Naive thymus-derived CD8-positive, alpha-beta T cell (primary cell): ENCODE measurements at regions not wholly inside any gene's neighbourhood (a gene's known extent, or its start where the extent isn't known, plus 50 kb on each side); places are given as distances from the start of the nearest gene placed in this dataset.
A peak's percentile ranks its signal among the peaks of the same experiment; 100 is the strongest.
"Not testable (repeated sequence)": the region's sequence is repeated elsewhere in the genome, so short reads cannot be mapped to it uniquely, and the experiment has no call there.

Source experiments
- ATAC-seq, 2 donors: fragments of 150-1000 bp; cut with Tn5 transposase in 1 of 2; sonication (Bioruptor Pico), chemical (Tn5 transposase) in 1 of 2; 1 replicate in 1 of 2; 2 replicates in 1 of 2; pipeline ENCODE4 v1.10.0; 2021; ENCODE audit warnings: mild to moderate bottlenecking in 2 of 2, moderate library complexity in 2 of 2
- POLR2A ChIA-PET: fragments of 350-600 bp; sonication (Branson Sonifier 250); formaldehyde crosslinking; loops from one replicate; lab custom pipeline; 2021; ENCODE audit warnings: antibody characterized with exemption; lab: Charles Lee
- DNase-seq, 10 donors: peaks; one replicate each; pipeline versions ENCODE4 v3.0.0 to v3.0.0-alpha.2; 2020 to 2022
- H3K27ac Mint-ChIP-seq, 10 donors: one replicate each; pipeline ENCODE4 v1.8.0; 2020 to 2022; ENCODE audit warnings: mild to moderate bottlenecking in 10 of 10, mixed read lengths in 10 of 10, moderate library complexity in 4 of 10, inconsistent platforms in 1 of 10
- H3K27me3 Mint-ChIP-seq, 5 donors: one replicate each; pipeline ENCODE4 v1.8.0; 2021 to 2022; ENCODE audit warnings: mixed read lengths in 5 of 5
- H3K36me3 Mint-ChIP-seq, 3 donors: one replicate each; pipeline ENCODE4 v1.8.0; 2020 to 2022; ENCODE audit warnings: mixed read lengths in 3 of 3, mild to moderate bottlenecking in 2 of 3, inconsistent platforms in 1 of 3
- H3K4me1 Mint-ChIP-seq, 4 donors: one replicate each; pipeline ENCODE4 v1.8.0; 2021 to 2022; ENCODE audit warnings: mixed read lengths in 4 of 4
- H3K4me3 Mint-ChIP-seq, 10 donors: one replicate each; pipeline ENCODE4 v1.8.0; 2020 to 2022; ENCODE audit warnings: mild to moderate bottlenecking in 10 of 10, mixed read lengths in 10 of 10, moderate library complexity in 6 of 10, inconsistent platforms in 1 of 10
- H3K9me3 Mint-ChIP-seq, 9 donors: one replicate each; pipeline ENCODE4 v1.8.0; 2020 to 2022; ENCODE audit warnings: mixed read lengths in 9 of 9, mild to moderate bottlenecking in 3 of 9, inconsistent platforms in 1 of 9, moderate library complexity in 1 of 9

DNA sequence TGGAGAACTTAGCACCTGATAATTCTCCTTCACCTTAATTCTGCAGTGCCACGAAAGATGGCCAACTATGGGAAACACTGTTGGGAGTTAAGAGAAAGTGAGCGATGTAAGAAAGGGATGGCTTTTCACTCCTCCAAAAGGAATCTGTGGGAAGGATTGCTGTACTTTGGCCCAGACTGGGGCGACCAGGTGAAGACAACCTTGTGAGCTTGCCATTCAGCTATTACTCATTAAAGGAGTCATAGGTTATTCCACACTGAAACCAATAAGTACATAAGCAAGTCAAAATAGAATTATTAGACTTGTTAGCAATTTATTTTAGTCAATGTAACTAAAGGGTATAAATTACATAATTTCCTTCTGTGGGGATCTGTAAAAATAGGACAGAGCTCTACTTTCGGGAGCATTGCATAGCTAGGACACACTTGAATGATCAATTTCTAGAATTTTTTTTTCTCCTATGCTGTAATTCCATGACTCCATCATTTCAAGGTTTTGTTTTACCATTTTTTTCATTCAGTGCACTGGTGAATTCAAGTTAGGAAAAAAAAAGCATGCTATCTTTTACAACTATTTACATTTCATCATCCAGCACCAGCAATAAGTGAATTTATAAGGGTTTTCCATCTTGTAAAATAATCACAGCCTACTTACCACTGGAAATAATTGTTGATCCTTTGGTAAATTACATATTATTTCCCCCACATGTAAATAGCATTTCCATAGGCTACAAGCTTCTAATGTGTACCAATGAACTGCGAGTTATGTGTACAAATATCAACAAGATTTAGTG lies 231.7 kb downstream of the SIM1 start:
- ATAC-seq (no peak), DNase-seq (no peak)
- Mint-ChIP-seq H3K9me3 (no peaks in the 10 kb centered on the region), H3K4me3 (no peak overlapping the region), H3K27me3 (peaks cover 11 to 21% (median 17%) of the 10 kb centered on the region in 5 donors), H3K4me1 (peaks cover 0 to 12% (median 7%) of the 10 kb centered on the region in 4 donors), H3K36me3 (no peaks in the 10 kb centered on the region), H3K27ac (no peak overlapping the region)
- POLR2A ChIA-PET, result no interaction called here

DNA sequence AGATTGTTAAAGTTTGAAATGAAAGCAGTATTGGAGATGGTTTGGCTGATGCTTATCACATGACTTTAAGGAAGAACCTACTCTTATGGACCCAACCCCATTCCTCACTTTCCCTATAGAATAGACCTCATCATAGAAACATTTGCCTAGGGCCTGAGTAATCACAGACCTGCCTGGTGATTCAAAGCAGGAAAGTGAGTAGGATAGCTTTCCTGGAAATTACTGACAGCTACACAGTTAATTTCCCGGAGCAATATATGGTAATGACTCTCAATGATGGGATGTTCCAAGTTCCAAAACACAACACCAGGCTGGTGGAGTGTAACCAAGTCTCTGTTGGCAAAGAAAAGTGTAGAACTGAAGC lies 233.8 kb downstream of the SIM1 start:
- no peak for ATAC-seq
- Mint-ChIP-seq H3K27ac (no peak overlapping the region), H3K9me3 (no peaks in the 10 kb centered on the region), H3K4me3 (no peak overlapping the region), H3K36me3 (no peaks in the 10 kb centered on the region), H3K4me1 (peaks cover 0 to 12% (median 8%) of the 10 kb centered on the region in 4 donors), H3K27me3 (peaks cover 11 to 21% (median 18%) of the 10 kb centered on the region in 5 donors)
- POLR2A ChIA-PET, result no interaction called here
- DNase-seq, result no peak

- Mint-ChIP-seq H3K9me3 (no peaks in the 10 kb centered on the region), H3K4me1 (peaks cover 0 to 12% (median 8%) of the 10 kb centered on the region in 4 donors), H3K27me3 (peaks cover 11 to 21% (median 18%) of the 10 kb centered on the region in 5 donors), H3K4me3 (peak overlapping the region in 1 of 10 donors; percentile 3), H3K27ac (no peak overlapping the region), H3K36me3 (no peaks in the 10 kb centered on the region)
- POLR2A ChIA-PET, result no interaction called here
- no peak for ATAC-seq
- no peak for DNase-seq
These were observed 234.4 kb downstream of the SIM1 start for GRCh38 chr6:100230115-100230952.

DNA sequence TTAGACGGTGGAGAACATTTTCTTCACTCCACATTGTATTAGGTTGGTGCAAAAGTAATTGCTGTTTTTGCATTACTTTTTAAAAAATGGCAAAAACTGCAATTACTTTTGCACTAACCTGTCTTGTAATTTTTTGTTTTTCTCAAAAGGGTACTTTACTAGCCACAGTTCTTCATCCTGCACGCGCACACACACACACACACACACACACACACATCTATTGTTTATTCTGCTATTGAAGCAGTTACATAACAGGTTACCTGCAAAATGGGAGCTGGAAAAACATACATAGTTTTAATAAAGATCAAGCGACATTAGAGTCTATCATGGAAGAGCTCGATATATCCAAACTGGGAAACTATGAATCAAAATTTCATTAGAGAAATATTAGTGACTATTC lies 235.2 kb downstream of the SIM1 start:
- H3K4me3 Mint-ChIP-seq, result peak overlapping the region in 5 of 10 donors; percentile 30 to 74 (median 47)

GRCh38 chr6:100228834-100229441 lies 234.9 kb upstream of the MCHR2 start:
- Mint-ChIP-seq H3K9me3 (peaks cover 0 to 2% (median 0%) of the 10 kb centered on the region in 9 donors), H3K36me3 (no peaks in the 10 kb centered on the region), H3K4me1 (peaks cover 0 to 12% (median 8%) of the 10 kb centered on the region in 4 donors), H3K27ac (peak overlapping the region in 2 of 10 donors; percentile 31 to 32), H3K27me3 (peaks cover 13 to 21% (median 18%) of the 10 kb centered on the region in 5 donors), H3K4me3 (peak overlapping the region in 9 of 10 donors; percentile 28 to 84 (median 52))
- DNase-seq, result peak in 3 of 10 donors; percentile 1 to 13 (median 13)
- POLR2A ChIA-PET, result no interaction called here
- peak in 1 of 2 donors; percentile 35 for ATAC-seq

More for the DNA sequence above, 235.2 kb downstream of the SIM1 start:
- POLR2A ChIA-PET, result no interaction called here
- H3K9me3 Mint-ChIP-seq, result peaks cover 0 to under 1% (median 0%) of the 10 kb centered on the region in 9 donors
- H3K27ac Mint-ChIP-seq, result no peak overlapping the region
- DNase-seq (no peak), ATAC-seq (no peak)
- peaks cover 0 to 12% (median 8%) of the 10 kb centered on the region in 4 donors for H3K4me1 Mint-ChIP-seq
- H3K27me3 Mint-ChIP-seq, result peaks cover 12 to 21% (median 17%) of the 10 kb centered on the region in 5 donors
- no peaks in the 10 kb centered on the region for H3K36me3 Mint-ChIP-seq

GRCh38 chr6:100228437-100228833 lies 234.4 kb upstream of the MCHR2 start:
- Mint-ChIP-seq H3K36me3 (no peaks in the 10 kb centered on the region), H3K4me1 (peaks cover 0 to 12% (median 8%) of the 10 kb centered on the region in 4 donors), H3K4me3 (peak overlapping the region in 8 of 10 donors; percentile 1 to 84 (median 40)), H3K9me3 (peaks cover 0 to 2% (median 0%) of the 10 kb centered on the region in 9 donors), H3K27ac (peak overlapping the region in 1 of 10 donors; percentile 31), H3K27me3 (peaks cover 13 to 21% (median 18%) of the 10 kb centered on the region in 5 donors)
- no peak for DNase-seq
- POLR2A ChIA-PET, result no interaction called here
- ATAC-seq, result no peak

DNA sequence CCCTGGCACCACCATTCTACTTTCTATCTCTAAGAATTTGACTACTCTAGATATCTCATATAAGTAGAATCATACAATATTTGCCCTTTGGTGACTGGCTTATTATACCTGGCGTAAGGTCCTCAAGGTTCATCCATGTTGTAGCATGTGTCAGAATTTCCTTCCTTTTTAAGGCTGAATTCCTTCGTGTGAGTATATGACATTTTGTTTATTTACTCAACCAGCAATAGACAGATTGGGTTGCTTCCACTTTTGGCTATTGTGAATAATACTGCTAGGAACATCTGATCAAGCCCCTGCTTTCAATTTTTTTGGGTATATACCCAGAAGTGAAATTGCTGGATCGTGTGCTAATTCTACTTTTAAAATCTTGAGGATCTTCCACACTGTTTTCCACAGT lies 232.8 kb upstream of the MCHR2 start:
- peaks cover 10 to 22% (median 21%) of the 10 kb centered on the region in 5 donors for H3K27me3 Mint-ChIP-seq
- no peak overlapping the region for H3K4me3 Mint-ChIP-seq
- ATAC-seq (no peak), DNase-seq (no peak)
- no peak overlapping the region for H3K27ac Mint-ChIP-seq
- POLR2A ChIA-PET, result no interaction called here
- H3K4me1 Mint-ChIP-seq, result peaks cover 0 to 12% (median 8%) of the 10 kb centered on the region in 4 donors
- H3K9me3 Mint-ChIP-seq, result peaks cover 0 to 6% (median 0%) of the 10 kb centered on the region in 9 donors
- H3K36me3 Mint-ChIP-seq, result no peaks in the 10 kb centered on the region

DNA sequence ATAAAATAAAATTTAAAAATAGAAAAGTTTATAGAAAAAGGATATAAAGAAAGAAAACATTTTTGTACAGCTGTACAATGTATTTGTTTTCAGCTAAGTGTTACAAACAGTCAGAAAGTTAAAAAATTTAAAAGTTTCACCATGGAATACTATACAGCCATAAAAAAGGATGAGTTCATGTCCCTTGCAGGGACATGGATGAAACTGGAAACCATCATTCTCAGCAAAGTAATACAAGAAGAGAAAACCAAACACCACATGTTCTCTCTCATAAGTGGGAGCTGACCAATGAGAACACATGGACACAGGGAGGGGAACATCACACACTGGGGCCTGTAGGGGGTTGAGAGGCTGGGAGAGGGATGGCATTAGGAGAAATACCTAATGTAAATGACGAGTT lies 229.9 kb upstream of the MCHR2 start:
- not testable (repeated sequence) for H3K9me3 Mint-ChIP-seq, H3K4me1 Mint-ChIP-seq

DNA sequence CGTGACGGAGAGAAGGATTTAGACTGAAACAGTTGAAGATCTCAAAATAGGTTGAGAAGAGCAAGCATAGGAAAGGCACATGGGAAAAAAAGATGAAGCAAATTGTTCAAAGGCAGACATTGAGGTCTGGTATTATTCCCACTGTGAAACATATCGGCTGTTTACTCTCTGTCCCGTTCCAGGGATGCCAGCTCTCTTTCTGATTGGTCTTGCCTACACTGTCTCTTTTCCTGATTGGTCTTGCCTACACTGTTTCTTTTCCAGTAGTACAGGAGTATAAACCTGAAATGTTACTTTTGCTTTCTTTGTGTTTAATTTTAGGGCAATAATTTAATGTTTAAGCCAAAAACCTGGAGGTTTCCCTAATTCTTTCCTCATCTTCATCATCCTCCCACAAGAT lies 226.5 kb upstream of the MCHR2 start:
- no peak for DNase-seq
- Mint-ChIP-seq H3K4me3 (no peak overlapping the region), H3K27ac (no peak overlapping the region), H3K9me3 (peaks cover 0 to 6% (median 0%) of the 10 kb centered on the region in 9 donors), H3K36me3 (no peaks in the 10 kb centered on the region), H3K27me3 (peaks cover 0 to 5% (median 5%) of the 10 kb centered on the region in 5 donors), H3K4me1 (no peaks in the 10 kb centered on the region)
- POLR2A ChIA-PET, result no interaction called here
- ATAC-seq, result no peak

More for the DNA sequence above, 229.9 kb upstream of the MCHR2 start:
- ATAC-seq, H3K36me3 Mint-ChIP-seq, POLR2A ChIA-PET, H3K27ac Mint-ChIP-seq, DNase-seq, H3K4me3 Mint-ChIP-seq: not testable (repeated sequence)
- peaks cover 0 to 13% (median 5%) of the 10 kb centered on the region in 5 donors for H3K27me3 Mint-ChIP-seq

DNA sequence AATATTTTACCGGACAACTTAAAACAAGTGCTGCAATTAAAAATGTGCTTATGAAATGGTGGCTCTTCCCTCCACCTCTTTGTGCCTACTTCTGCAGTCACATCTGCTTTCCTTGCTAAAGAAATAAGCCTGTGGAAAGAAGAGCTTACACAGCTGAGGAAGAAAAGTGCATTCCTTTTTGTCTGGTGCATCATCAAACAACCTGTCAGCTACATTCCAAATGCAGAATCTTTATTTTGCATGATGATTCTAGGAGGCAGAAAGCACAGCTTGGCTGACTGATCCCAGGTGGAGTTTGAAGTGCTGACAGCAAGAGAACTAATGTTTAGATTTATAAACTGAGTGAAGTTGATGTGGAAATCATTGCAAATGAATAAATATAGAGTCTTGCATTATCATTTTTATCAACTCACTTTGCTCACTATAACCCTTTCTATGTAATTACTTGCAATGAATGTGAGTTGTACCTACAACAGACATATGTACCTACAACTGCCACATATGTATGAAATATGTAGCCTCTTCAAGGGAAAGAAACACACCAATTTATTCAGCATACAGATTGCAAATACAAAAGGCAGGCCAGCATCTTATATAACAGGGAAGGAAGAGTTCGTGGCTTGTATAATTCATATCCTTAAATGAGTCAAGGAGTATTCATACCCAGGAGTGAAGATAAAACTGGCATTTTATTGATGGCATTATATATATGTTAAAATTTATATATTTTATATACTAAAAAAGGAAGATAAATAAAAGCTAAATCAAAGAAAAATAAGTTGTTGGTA lies 223.4 kb upstream of the MCHR2 start:
- DNase-seq (no peak), ATAC-seq (no peak)
- no peak overlapping the region for H3K27ac Mint-ChIP-seq
- H3K36me3 Mint-ChIP-seq, result no peaks in the 10 kb centered on the region
- no peak overlapping the region for H3K4me3 Mint-ChIP-seq
- POLR2A ChIA-PET, result no interaction called here
- peaks cover 0 to 9% (median 0%) of the 10 kb centered on the region in 9 donors for H3K9me3 Mint-ChIP-seq
- peaks cover 2 to 9% (median 2%) of the 10 kb centered on the region in 5 donors for H3K27me3 Mint-ChIP-seq
- no peaks in the 10 kb centered on the region for H3K4me1 Mint-ChIP-seq

- H3K9me3 Mint-ChIP-seq, result peaks cover 0 to 6% (median 0%) of the 10 kb centered on the region in 9 donors
These were observed 222.7 kb upstream of the MCHR2 start for GRCh38 chr6:100216760-100217159.

DNA sequence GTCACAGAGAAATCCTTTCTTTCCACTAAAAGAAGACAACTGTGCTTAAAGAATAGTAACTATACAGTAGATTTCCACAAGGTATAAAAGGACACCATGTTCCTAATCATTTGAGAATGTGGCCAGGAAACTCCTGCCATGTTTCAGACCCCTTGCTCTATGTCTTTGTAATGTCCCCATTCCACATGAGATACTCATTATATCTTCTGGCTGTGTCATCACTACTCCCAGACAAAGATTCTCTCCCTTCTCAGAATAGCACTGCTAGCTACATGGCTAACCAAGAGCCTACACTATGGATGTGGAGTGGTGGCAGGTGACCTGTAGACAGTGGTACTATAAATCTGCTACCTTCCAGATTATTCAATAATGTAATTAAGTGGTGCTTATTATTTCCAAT lies 218.1 kb upstream of the MCHR2 start:
- DNase-seq (no peak), ATAC-seq (no peak)
- no peak overlapping the region for H3K27ac Mint-ChIP-seq
- no peak overlapping the region for H3K4me3 Mint-ChIP-seq
- POLR2A ChIA-PET, result no interaction called here
- H3K4me1 Mint-ChIP-seq, result no peaks in the 10 kb centered on the region
- peaks cover 0 to 4% (median 0%) of the 10 kb centered on the region in 9 donors for H3K9me3 Mint-ChIP-seq
- H3K36me3 Mint-ChIP-seq, result no peaks in the 10 kb centered on the region
- peaks cover 0 to 22% (median 1%) of the 10 kb centered on the region in 5 donors for H3K27me3 Mint-ChIP-seq

More at GRCh38 chr6:100216760-100217159, 222.7 kb upstream of the MCHR2 start:
- ATAC-seq, result no peak
- POLR2A ChIA-PET, result no interaction called here
- H3K4me1 Mint-ChIP-seq, result no peaks in the 10 kb centered on the region
- H3K36me3 Mint-ChIP-seq, result no peaks in the 10 kb centered on the region
- H3K27me3 Mint-ChIP-seq, result peaks cover 0 to 9% (median 2%) of the 10 kb centered on the region in 5 donors
- no peak overlapping the region for H3K27ac Mint-ChIP-seq
- DNase-seq, result no peak
- no peak overlapping the region for H3K4me3 Mint-ChIP-seq
